ENCODE measurements at regions not wholly inside any gene's neighbourhood (a gene's known extent, or its start where the extent isn't known, plus 50 kb on each side); places are given as distances from the start of the nearest gene placed in this dataset.

DNA sequence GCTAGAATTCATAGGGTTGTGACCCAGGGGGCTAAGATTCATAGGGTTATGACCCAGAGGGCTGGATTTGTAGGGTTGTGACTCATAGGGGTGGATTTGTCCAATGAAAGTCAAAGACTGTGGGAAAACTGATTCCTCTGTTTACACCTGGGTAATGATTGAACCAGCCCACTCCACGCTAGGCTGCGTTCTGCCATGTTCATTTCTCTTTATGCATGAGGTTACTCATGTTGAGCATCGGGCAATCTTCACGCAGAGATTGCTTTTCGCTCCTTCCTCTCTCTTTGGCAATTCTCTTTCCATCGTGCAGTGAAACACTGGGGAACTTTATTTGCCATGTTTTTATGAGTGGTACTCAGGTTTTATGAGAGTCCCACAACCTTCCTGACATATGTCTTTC is 127.8 kb downstream of the CRLF2 start:
- TF ChIP-seq, protein P1, sequence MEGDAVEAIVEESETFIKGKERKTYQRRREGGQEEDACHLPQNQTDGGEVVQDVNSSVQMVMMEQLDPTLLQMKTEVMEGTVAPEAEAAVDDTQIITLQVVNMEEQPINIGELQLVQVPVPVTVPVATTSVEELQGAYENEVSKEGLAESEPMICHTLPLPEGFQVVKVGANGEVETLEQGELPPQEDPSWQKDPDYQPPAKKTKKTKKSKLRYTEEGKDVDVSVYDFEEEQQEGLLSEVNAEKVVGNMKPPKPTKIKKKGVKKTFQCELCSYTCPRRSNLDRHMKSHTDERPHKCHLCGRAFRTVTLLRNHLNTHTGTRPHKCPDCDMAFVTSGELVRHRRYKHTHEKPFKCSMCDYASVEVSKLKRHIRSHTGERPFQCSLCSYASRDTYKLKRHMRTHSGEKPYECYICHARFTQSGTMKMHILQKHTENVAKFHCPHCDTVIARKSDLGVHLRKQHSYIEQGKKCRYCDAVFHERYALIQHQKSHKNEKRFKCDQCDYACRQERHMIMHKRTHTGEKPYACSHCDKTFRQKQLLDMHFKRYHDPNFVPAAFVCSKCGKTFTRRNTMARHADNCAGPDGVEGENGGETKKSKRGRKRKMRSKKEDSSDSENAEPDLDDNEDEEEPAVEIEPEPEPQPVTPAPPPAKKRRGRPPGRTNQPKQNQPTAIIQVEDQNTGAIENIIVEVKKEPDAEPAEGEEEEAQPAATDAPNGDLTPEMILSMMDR (IDR thresholded peaks at IDR 0.05): no peak
- TF ChIP-seq EZH2 (IDR thresholded peaks at IDR 0.05; ENCODE audit: borderline replicate concordance, insufficient read depth, low read depth, low read length, poor library complexity, severe bottlenecking): no peak
